Bronchial epithelial cell (primary cell): ENCODE measurements at regions not wholly inside any gene's neighbourhood (a gene's known extent, or its start where the extent isn't known, plus 50 kb on each side); places are given as distances from the start of the nearest gene placed in this dataset.

Source experiments
- DNase-seq: peaks from one replicate; pipeline ENCODE4 v3.0.0-alpha.2; 2010; ENCODE audit warnings: low read depth
- FAIRE-seq: peaks from 2 replicates; lab custom pipeline; 2011; peaks lifted over from hg19 to GRCh38; lab: Jason Lieb, UNC
- H3K27me3 ChIP-seq: 2 replicates; pipeline ENCODE4 v1.5.1; 2011; ENCODE audit warnings: low read length; ENCODE audit not compliant: control insufficient read depth, insufficient read depth
- H3K36me3 ChIP-seq: 2 replicates; pipeline ENCODE4 v1.5.1; 2011; ENCODE audit warnings: low read length; ENCODE audit not compliant: control insufficient read depth, insufficient read depth
- H3K4me3 ChIP-seq: 2 replicates; pipeline ENCODE4 v1.5.1; 2011; ENCODE audit warnings: mild to moderate bottlenecking, low read depth, low read length, control low read depth
- CTCF ChIP-seq: IDR thresholded peaks from 2 replicates; pipeline ENCODE4 v1.5.1; 2011; ENCODE audit warnings: mild to moderate bottlenecking, moderate library complexity, low read length, control low read depth, inconsistent platforms; ENCODE audit not compliant: insufficient read depth, severe bottlenecking

GRCh38 chr1:79100385-79100784, 93.9 kb upstream of the ADGRL4 start:
- peak; percentile 86 for DNase-seq
- Histone ChIP-seq H3K27me3 (no peaks in the 10 kb centered on the region), H3K4me3 (no peak overlapping the region), H3K36me3 (no peaks in the 10 kb centered on the region)
- TF ChIP-seq CTCF = no peak
- no peak for FAIRE-seq

- Histone ChIP-seq H3K4me3 (no peak overlapping the region), H3K36me3 (no peaks in the 10 kb centered on the region), H3K27me3 (no peaks in the 10 kb centered on the region)
- no peak for TF ChIP-seq CTCF
- DNase-seq (peak; percentile 59), FAIRE-seq (no peak)
Observed at GRCh38 chr1:79090985-79091384, 84.5 kb upstream of the ADGRL4 start.

- Histone ChIP-seq H3K27me3 (no peaks in the 10 kb centered on the region), H3K36me3 (no peaks in the 10 kb centered on the region), H3K4me3 (no peak overlapping the region)
- FAIRE-seq = no peak
- no peak for TF ChIP-seq CTCF
- DNase-seq = peak; percentile 85
Observed at GRCh38 chr1:79089946-79090345, 83.4 kb upstream of the ADGRL4 start.

- no peak for TF ChIP-seq CTCF
- H3K36me3 ChIP-seq = no peaks in the 10 kb centered on the region
- DNase-seq (no peak), FAIRE-seq (no peak)
- H3K4me3 ChIP-seq = no peak overlapping the region
- no peaks in the 10 kb centered on the region for H3K27me3 ChIP-seq
Observed at GRCh38 chr1:79082233-79082632, 75.7 kb upstream of the ADGRL4 start.

GRCh38 chr1:79079770-79080169, 73.2 kb upstream of the ADGRL4 start:
- no peaks in the 10 kb centered on the region for H3K27me3 ChIP-seq
- H3K36me3 ChIP-seq = no peaks in the 10 kb centered on the region
- no peak for TF ChIP-seq CTCF
- no peak overlapping the region for H3K4me3 ChIP-seq
- peak; percentile 88 for DNase-seq
- FAIRE-seq = peak; percentile 58

GRCh38 chr1:79074975-79075374, 68.4 kb upstream of the ADGRL4 start:
- DNase-seq (peak; percentile 68), FAIRE-seq (no peak)
- H3K27me3 ChIP-seq = no peaks in the 10 kb centered on the region
- H3K36me3 ChIP-seq = no peaks in the 10 kb centered on the region
- TF ChIP-seq CTCF = no peak
- H3K4me3 ChIP-seq = no peak overlapping the region
